ENCODE measurements at regions not wholly inside any gene's neighbourhood (a gene's known extent, or its start where the extent isn't known, plus 50 kb on each side); places are given as distances from the start of the nearest gene placed in this dataset.

GRCh38 chr1:234669499-234669898 lies 59.5 kb upstream of the IRF2BP2 start:
- Histone ChIP-seq H3K4me3 (no peak overlapping the region), H3K36me3 (no peaks in the 10 kb centered on the region), H3K4me1 (peaks cover 5% of the 10 kb centered on the region), H3K9me3 (no peaks in the 10 kb centered on the region), H3K27me3 (ENCODE audit: low read depth) (no peaks in the 10 kb centered on the region), H3K27ac (no peak overlapping the region)
- DNase-seq, result no peak
- intact Hi-C loops (cut with DNase I), result no loop called here
- TF ChIP-seq CTCF (IDR thresholded peaks at IDR 0.05), result no peak
- no peak for ATAC-seq

DNA sequence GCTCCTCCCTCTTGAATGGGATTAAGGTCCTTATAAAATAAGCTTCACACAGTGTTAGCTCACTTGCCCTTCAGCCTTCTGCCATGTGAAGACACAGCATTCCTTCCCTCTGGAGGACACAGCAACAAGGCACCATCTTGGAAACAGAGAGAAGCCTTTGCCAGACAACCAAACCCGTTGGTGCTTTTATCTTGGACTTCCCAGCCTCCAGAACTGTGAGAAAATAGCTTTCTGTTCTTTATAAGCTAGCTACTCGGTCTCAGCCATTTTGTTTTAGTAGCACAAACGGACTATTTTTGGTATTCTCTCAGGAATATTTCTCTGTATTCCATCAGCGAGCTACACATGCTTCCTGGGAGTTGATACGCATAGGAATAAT lies 58.6 kb upstream of the IRF2BP2 start:
- ATAC-seq (no peak), DNase-seq (no peak)
- Histone ChIP-seq H3K4me3 (no peak overlapping the region), H3K27me3 (ENCODE audit: low read depth) (no peaks in the 10 kb centered on the region), H3K9me3 (no peaks in the 10 kb centered on the region), H3K4me1 (peaks cover 5% of the 10 kb centered on the region), H3K36me3 (no peaks in the 10 kb centered on the region), H3K27ac (no peak overlapping the region)
- intact Hi-C loops (cut with DNase I), result no loop called here
- no peak for TF ChIP-seq CTCF (IDR thresholded peaks at IDR 0.05)

DNA sequence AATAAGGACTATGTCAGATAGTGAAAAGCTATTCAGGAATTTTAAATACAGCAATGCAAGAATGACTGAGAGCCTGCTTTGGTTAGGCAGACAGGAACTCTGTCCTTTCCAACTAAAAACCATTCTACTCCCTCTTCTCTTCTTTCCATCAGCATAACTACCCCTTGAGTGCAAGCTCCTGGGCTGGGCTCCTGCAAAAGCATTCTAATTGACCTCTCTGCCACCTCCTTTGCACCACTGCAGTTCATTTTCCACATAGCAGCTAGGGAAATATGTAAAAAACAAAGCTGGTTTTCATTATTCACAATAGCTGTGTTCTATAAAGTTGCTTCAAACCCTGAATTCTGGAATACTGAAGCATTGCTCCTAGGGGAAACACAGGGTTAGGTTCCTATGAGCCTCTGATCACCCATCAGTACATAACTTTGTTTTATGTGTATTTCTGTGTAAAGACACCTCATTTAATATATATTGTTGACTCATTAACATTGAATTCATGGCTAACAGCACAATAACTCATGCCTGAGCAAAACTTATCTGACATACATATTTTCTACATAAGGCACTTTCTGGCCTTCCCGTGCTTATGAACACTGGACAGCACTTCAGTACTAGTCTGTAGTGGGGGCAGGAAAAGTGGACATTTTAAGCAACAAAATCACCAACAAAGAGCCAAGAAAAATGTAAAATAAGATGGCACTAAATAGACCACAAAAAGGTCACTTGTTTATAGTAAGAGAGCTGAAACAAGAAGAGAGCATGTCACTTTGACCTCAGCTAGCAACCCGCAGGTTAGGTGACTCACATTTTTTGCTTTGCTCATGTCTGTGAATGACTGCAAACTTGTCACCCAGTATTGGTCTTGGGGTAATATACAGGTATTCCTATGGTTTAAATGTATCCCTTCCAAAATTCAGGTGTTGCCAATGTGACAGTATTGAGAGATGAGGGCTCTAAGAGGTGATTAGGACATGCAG lies 57.9 kb upstream of the IRF2BP2 start:
- DNase-seq, result no peak
- no peak for TF ChIP-seq CTCF (IDR thresholded peaks at IDR 0.05)

DNA sequence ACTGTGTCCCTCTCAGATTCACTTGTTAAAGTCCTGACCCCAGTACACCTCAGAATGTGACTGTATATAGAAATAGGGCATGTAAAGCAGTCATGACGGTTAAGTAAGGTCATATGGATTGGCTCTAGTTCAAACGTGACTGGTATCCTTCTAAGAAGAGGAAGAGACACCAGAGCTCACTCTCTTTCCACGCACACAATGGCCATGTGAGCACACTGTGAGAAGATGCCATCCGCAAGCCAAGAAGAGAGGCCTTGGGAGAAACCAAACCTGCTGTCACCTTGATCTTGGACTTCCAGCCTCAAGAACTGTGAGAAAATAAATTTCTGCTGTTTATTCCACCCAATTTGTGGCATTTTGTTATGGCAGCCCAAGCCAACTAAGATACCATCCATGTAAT lies 56.8 kb upstream of the IRF2BP2 start:
- intact Hi-C loops (cut with DNase I), result no loop called here
- Histone ChIP-seq H3K36me3 (no peaks in the 10 kb centered on the region), H3K27me3 (ENCODE audit: low read depth) (no peaks in the 10 kb centered on the region), H3K27ac (peak overlapping the region; percentile 15), H3K4me1 (no peaks in the 10 kb centered on the region), H3K4me3 (no peak overlapping the region), H3K9me3 (no peaks in the 10 kb centered on the region)
- TF ChIP-seq CTCF (IDR thresholded peaks at IDR 0.05), result no peak
- no peak for ATAC-seq
- no peak for DNase-seq

More for the DNA sequence above, 57.9 kb upstream of the IRF2BP2 start:
- Histone ChIP-seq H3K9me3 (no peaks in the 10 kb centered on the region), H3K27me3 (ENCODE audit: low read depth) (no peaks in the 10 kb centered on the region), H3K4me1 (peaks cover 2% of the 10 kb centered on the region), H3K36me3 (no peaks in the 10 kb centered on the region), H3K27ac (no peak overlapping the region), H3K4me3 (no peak overlapping the region)
- no peak for ATAC-seq
- intact Hi-C loops (cut with DNase I), result no loop called here

DNA sequence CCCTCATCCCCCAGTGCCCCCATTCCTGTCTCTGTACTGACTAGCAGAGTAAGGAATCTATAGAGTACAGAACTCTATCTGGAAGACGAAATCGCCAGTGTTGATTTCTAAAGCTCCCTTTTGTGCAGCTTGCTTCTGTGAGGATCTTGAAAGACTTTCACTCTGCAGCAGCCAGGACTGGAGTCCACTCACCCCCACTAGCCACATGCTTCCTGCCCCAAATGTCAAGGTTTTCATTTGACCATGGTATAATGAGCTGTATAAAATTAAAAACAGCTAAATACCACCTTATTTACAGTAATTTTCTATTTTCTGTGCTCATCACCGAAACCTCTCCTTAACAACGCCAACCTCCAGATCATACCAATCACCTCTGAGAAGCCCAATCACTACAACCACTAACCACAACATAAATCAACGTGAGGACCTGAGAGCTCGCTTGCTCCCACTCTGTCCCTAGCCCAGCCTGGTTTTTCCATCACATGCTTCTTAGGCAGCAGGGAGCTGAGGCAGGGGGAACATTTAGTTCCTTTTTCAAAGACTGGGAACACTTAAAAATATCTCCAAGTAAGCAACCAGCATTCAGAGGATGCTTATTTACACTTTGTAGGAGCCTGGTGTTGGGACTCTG lies 56.1 kb upstream of the IRF2BP2 start:
- Histone ChIP-seq H3K27me3 (ENCODE audit: low read depth) (no peaks in the 10 kb centered on the region), H3K9me3 (no peaks in the 10 kb centered on the region), H3K36me3 (no peaks in the 10 kb centered on the region), H3K4me1 (no peaks in the 10 kb centered on the region), H3K27ac (peak overlapping the region; percentile 15), H3K4me3 (no peak overlapping the region)
- intact Hi-C loops (cut with DNase I), result no loop called here
- no peak for DNase-seq
- no peak for TF ChIP-seq CTCF (IDR thresholded peaks at IDR 0.05)
- no peak for ATAC-seq
